ENCODE measurements at regions not wholly inside any gene's neighbourhood (a gene's known extent, or its start where the extent isn't known, plus 50 kb on each side); places are given as distances from the start of the nearest gene placed in this dataset.

DNA sequence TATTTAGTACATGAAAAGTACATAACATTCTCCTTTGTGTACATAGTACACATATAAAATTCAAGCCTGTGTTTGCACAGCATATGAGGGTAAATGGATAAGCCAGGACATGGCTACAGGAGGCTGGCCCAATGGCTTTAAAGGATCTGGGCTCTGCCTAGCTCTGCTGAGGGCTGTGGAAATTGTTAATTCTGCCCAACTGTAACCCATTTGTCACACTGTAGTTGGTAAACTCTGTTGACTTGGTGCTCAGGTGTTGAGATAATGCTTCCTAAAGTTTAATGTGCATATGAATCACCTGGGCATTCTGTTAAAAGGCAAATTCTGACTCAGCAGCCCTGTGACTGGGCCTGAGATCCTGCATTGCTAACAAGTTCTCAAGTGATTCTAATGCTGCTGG, 196.5 kb upstream of the ZPLD1 start:
- POLR2A ChIA-PET (ENCODE audit: low non-redundant PET): no interaction called here
- intact Hi-C loops (cut with micrococcal nuclease; ENCODE audit: unreplicated experiment): loop anchor here (10.0 kb wide), 2 partner anchors 436 to 506 kb away; no protein-coding TSS in a partner anchor
- peaks cover 10% of the 10 kb centered on the region for H3K4me1 ChIP-seq (ENCODE audit: insufficient read depth, low read length, poor library complexity, severe bottlenecking)

DNA sequence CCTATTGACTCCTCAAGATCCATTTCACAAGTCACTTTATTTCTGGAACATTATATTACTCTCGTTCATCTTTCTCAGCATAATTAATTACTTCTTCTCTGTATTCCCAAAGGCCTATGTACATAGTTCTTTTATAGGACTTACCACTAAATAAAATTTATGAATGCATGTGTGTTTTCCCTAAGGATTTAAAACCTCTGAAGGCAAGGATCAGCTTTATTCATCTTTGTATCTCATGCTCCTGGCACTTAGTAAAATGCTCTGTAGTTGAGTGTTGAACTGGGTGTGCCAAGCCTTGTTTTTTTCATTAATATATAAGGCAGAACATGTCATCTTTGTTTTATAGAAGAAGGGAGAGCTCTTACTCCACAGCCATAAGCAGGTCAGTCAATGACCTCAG, 194.1 kb upstream of the ZPLD1 start:
- intact Hi-C loops (cut with micrococcal nuclease; ENCODE audit: unreplicated experiment): no loop called here
- TF ChIP-seq, protein P1, sequence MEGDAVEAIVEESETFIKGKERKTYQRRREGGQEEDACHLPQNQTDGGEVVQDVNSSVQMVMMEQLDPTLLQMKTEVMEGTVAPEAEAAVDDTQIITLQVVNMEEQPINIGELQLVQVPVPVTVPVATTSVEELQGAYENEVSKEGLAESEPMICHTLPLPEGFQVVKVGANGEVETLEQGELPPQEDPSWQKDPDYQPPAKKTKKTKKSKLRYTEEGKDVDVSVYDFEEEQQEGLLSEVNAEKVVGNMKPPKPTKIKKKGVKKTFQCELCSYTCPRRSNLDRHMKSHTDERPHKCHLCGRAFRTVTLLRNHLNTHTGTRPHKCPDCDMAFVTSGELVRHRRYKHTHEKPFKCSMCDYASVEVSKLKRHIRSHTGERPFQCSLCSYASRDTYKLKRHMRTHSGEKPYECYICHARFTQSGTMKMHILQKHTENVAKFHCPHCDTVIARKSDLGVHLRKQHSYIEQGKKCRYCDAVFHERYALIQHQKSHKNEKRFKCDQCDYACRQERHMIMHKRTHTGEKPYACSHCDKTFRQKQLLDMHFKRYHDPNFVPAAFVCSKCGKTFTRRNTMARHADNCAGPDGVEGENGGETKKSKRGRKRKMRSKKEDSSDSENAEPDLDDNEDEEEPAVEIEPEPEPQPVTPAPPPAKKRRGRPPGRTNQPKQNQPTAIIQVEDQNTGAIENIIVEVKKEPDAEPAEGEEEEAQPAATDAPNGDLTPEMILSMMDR (conservative IDR thresholded peaks at IDR 0.05; ENCODE audit: low read depth, low read length): no peak
- no peak for TF ChIP-seq EZH2 (IDR thresholded peaks at IDR 0.05; ENCODE audit: borderline replicate concordance, low read depth, low read length, poor library complexity, severe bottlenecking)
- Histone ChIP-seq H3K27me3 (replicated peaks; ENCODE audit: insufficient read depth, low read depth, low read length, poor library complexity) (no peaks in the 10 kb centered on the region), H3K4me3 (ENCODE audit: low read depth, low read length, poor library complexity, severe bottlenecking) (no peak overlapping the region), H3K4me1 (ENCODE audit: insufficient read depth, low read length, poor library complexity, severe bottlenecking) (no peaks in the 10 kb centered on the region), H3K36me3 (ENCODE audit: insufficient read depth, low read length, poor library complexity, severe bottlenecking) (no peaks in the 10 kb centered on the region), H3K9me3 (ENCODE audit: low read depth, low read length, poor library complexity, severe bottlenecking) (no peaks in the 10 kb centered on the region), H3K27ac (ENCODE audit: low read depth, low read length, poor library complexity, severe bottlenecking) (no peak overlapping the region)
- ChIA-PET CTCF (no interaction called here), POLR2A (ENCODE audit: low non-redundant PET) (no interaction called here)
- DNase-seq (ENCODE audit: low spot score): no peak
- BruUV-seq (replicated peaks): no TSS peak

More for the DNA sequence above, 196.5 kb upstream of the ZPLD1 start:
- TF ChIP-seq, protein P1 (conservative IDR thresholded peaks at IDR 0.05; ENCODE audit: low read depth, low read length): no peak
- TF ChIP-seq EZH2 (IDR thresholded peaks at IDR 0.05; ENCODE audit: borderline replicate concordance, low read depth, low read length, poor library complexity, severe bottlenecking): no peak
- no peak for DNase-seq (ENCODE audit: low spot score)
- Histone ChIP-seq H3K27ac (ENCODE audit: low read depth, low read length, poor library complexity, severe bottlenecking) (no peak overlapping the region), H3K27me3 (replicated peaks; ENCODE audit: insufficient read depth, low read depth, low read length, poor library complexity) (no peaks in the 10 kb centered on the region), H3K4me3 (ENCODE audit: low read depth, low read length, poor library complexity, severe bottlenecking) (no peak overlapping the region), H3K9me3 (ENCODE audit: low read depth, low read length, poor library complexity, severe bottlenecking) (no peaks in the 10 kb centered on the region), H3K36me3 (ENCODE audit: insufficient read depth, low read length, poor library complexity, severe bottlenecking) (no peaks in the 10 kb centered on the region)
- CTCF ChIA-PET: no interaction called here
- BruUV-seq (replicated peaks): no TSS peak

DNA sequence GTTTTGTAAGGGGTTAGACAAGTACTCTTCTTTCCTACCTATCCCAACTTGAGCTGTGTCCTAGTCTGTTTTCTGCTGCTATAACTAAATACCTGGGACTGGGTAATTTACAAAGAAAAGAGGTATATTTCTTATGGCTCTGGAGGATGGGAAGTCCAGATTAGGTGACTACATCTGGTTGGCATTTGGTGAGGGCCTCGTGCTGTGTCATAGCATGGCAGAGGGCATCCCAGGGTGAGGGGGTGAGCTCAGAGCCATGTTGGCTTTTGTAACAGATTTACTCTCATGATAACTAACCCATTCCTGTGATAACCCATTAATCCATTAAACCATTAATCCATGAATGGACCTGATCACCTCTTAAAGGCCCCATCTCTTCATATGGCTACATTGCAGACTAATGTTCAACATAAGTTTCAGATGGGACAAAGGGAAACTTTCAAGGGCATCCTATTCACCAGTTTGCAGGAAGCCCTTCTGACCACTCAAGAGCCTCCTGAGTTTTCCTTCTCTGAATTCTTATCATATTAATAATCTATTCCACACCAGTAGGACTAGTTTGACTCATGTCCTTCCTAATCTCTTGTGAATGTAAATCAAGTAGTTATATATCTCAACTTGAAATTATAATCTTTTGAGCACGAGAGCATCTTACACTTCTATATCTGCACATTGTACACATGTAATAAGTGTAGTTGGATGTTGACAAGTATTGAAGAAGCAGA, 185.7 kb upstream of the ZPLD1 start:
- intact Hi-C loops (cut with micrococcal nuclease; ENCODE audit: unreplicated experiment): no loop called here
- no peak for TF ChIP-seq EZH2 (IDR thresholded peaks at IDR 0.05; ENCODE audit: borderline replicate concordance, low read depth, low read length, poor library complexity, severe bottlenecking)
- TF ChIP-seq, protein P1 (conservative IDR thresholded peaks at IDR 0.05; ENCODE audit: low read depth, low read length): no peak
- Histone ChIP-seq H3K4me3 (ENCODE audit: low read depth, low read length, poor library complexity, severe bottlenecking) (no peak overlapping the region), H3K27ac (ENCODE audit: low read depth, low read length, poor library complexity, severe bottlenecking) (no peak overlapping the region), H3K36me3 (ENCODE audit: insufficient read depth, low read length, poor library complexity, severe bottlenecking) (no peaks in the 10 kb centered on the region), H3K27me3 (replicated peaks; ENCODE audit: insufficient read depth, low read depth, low read length, poor library complexity) (no peaks in the 10 kb centered on the region), H3K9me3 (ENCODE audit: low read depth, low read length, poor library complexity, severe bottlenecking) (no peaks in the 10 kb centered on the region), H3K4me1 (ENCODE audit: insufficient read depth, low read length, poor library complexity, severe bottlenecking) (peaks cover 6% of the 10 kb centered on the region)
- DNase-seq (ENCODE audit: low spot score): no peak
- POLR2A ChIA-PET (ENCODE audit: low non-redundant PET): interaction anchor here (0.6 kb wide), 1 partner anchor 19 kb away, joined by 12 read pairs; no protein-coding TSS in a partner anchor
- CTCF ChIA-PET: interaction anchor here (0.6 kb wide), 1 partner anchor 11 kb away, joined by 6 read pairs; no protein-coding TSS in a partner anchor
- no TSS peak for BruUV-seq (replicated peaks)

All from A673 (cell line).